ENCODE measurements at regions not wholly inside any gene's neighbourhood (a gene's known extent, or its start where the extent isn't known, plus 50 kb on each side); places are given as distances from the start of the nearest gene placed in this dataset.

DNA sequence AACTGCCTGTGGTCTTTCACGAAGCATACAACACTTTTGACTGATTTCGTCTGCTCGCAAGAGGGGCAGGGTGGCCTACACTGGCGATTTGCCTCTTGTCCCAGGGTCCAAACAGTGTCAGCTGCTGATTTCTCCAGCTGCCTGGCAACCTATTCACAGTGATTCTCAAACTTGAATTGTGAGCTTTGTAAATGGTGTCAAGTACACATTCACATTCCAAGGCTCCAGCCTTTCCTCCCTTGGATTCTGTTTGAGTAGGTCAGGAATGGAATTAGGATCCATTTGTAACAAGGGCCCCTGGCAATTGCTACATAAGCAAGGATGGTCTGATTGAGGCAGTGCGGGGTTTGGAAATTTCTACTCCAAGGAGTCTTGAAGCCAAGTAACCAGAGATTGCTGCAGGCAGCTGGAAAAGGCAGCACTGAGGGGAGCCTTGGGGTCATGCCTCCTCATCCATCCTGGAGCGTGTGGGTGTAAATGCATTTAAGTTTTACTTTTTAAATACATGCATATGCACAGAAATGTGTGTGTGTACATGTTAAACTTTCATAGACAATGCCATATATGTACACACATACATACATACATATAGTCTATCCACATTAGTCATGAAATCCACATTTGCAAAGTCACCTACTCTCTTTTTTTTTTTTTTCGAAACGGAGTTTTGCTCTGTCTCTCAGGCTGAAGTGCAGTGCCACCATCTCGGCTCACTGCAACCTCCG, 86.8 kb upstream of the UXS1 start:
- Histone ChIP-seq H2AFZ (ENCODE audit: low read depth, low read length) (no peak overlapping the region), H3K36me3 (replicated peaks; ENCODE audit: low read depth, low read length) (no peaks in the 10 kb centered on the region), H4K20me1 (ENCODE audit: insufficient read depth, low read length) (no peaks in the 10 kb centered on the region), H3K27ac (ENCODE audit: low read length) (no peak overlapping the region), H3K9ac (ENCODE audit: low read length) (no peak overlapping the region), H3K4me2 (ENCODE audit: low read length) (no peak overlapping the region), H3K27me3 (ENCODE audit: low read depth, low read length) (no peaks in the 10 kb centered on the region), H3K79me2 (ENCODE audit: low read length) (no peaks in the 10 kb centered on the region), H3K4me1 (ENCODE audit: low read length) (no peaks in the 10 kb centered on the region), H3K4me3 (ENCODE audit: low read length) (no peak overlapping the region), H3K9me3 (ENCODE audit: insufficient read depth, low read length) (no peaks in the 10 kb centered on the region)
- TF ChIP-seq, protein P1, sequence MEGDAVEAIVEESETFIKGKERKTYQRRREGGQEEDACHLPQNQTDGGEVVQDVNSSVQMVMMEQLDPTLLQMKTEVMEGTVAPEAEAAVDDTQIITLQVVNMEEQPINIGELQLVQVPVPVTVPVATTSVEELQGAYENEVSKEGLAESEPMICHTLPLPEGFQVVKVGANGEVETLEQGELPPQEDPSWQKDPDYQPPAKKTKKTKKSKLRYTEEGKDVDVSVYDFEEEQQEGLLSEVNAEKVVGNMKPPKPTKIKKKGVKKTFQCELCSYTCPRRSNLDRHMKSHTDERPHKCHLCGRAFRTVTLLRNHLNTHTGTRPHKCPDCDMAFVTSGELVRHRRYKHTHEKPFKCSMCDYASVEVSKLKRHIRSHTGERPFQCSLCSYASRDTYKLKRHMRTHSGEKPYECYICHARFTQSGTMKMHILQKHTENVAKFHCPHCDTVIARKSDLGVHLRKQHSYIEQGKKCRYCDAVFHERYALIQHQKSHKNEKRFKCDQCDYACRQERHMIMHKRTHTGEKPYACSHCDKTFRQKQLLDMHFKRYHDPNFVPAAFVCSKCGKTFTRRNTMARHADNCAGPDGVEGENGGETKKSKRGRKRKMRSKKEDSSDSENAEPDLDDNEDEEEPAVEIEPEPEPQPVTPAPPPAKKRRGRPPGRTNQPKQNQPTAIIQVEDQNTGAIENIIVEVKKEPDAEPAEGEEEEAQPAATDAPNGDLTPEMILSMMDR (IDR thresholded peaks at IDR 0.05; ENCODE audit: low read depth, low read length) = no peak

DNA sequence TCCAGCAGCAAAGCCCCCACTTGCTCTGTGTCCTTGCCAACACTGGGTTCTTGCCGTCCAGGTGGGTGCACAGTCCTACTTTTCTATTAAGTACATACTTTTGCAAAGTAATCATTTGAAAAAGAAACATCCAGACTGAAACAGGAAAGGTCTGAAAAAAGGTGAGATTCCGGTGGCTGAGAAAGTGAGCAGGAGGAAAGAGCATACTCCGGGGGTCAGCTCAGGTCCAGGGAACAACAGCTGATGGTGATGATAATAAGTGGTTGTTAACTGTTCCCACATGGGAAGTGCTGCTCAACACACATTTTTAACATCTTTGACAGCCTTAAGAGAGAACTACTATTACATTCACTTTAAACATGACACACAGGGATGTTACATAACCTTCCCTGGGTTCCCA, 86.1 kb upstream of the UXS1 start:
- Histone ChIP-seq H3K27ac (ENCODE audit: low read length) (no peak overlapping the region), H3K9ac (ENCODE audit: low read length) (no peak overlapping the region), H4K20me1 (ENCODE audit: insufficient read depth, low read length) (no peaks in the 10 kb centered on the region), H3K27me3 (ENCODE audit: low read depth, low read length) (no peaks in the 10 kb centered on the region), H3K4me3 (ENCODE audit: low read length) (no peak overlapping the region), H3K4me2 (ENCODE audit: low read length) (no peak overlapping the region), H3K9me3 (ENCODE audit: insufficient read depth, low read length) (no peaks in the 10 kb centered on the region), H3K36me3 (replicated peaks; ENCODE audit: low read depth, low read length) (no peaks in the 10 kb centered on the region), H3K79me2 (ENCODE audit: low read length) (no peaks in the 10 kb centered on the region), H3K4me1 (ENCODE audit: low read length) (no peaks in the 10 kb centered on the region), H2AFZ (ENCODE audit: low read depth, low read length) (no peak overlapping the region)
- TF ChIP-seq, protein P1 (IDR thresholded peaks at IDR 0.05; ENCODE audit: low read depth, low read length) = no peak
- TF ChIP-seq EZH2phosphoT487 (IDR thresholded peaks at IDR 0.05; ENCODE audit: low read depth) = no peak

DNA sequence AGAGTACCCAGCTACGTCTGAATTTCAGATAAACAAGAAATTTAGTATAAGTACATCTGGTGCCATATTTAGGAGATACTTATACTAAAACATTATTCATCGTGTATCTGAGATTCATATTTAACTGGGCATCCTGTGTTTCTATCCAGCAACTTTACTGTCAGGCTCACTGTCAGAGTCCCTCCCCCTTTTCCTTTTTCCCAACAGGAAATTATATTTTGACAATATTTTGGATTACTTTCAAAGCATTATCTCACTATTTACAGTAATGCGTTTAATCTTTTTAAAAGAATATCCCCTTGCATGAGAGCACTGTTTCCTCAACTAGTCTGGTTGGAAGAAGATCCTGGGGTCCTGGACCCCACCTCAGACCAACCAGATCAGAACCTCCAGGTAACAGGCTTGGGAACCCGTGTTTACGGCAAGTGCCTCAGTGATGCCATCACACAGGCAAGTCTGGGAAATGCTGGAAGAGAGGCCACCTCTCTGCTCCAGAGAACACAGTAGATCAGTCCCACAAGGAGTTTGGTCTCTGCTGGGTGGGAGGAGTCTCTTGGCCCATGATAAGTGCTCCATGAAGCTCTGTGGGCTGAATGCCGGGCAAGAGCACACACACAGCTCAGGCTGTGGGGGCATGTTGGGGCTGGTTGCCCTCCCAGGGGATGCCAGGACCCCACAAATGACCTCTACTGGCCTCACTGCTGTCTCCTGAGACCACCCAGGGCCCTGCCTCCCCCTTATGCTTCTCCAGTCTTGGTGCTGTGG, 84.2 kb upstream of the UXS1 start:
- Histone ChIP-seq H3K27ac (ENCODE audit: low read length) (no peak overlapping the region), H2AFZ (ENCODE audit: low read depth, low read length) (no peak overlapping the region), H3K36me3 (replicated peaks; ENCODE audit: low read depth, low read length) (no peaks in the 10 kb centered on the region), H3K9me3 (ENCODE audit: insufficient read depth, low read length) (no peaks in the 10 kb centered on the region), H3K79me2 (ENCODE audit: low read length) (no peaks in the 10 kb centered on the region), H4K20me1 (ENCODE audit: insufficient read depth, low read length) (no peaks in the 10 kb centered on the region), H3K4me2 (ENCODE audit: low read length) (no peak overlapping the region), H3K9ac (ENCODE audit: low read length) (no peak overlapping the region), H3K4me3 (ENCODE audit: low read length) (no peak overlapping the region), H3K4me1 (ENCODE audit: low read length) (no peaks in the 10 kb centered on the region), H3K27me3 (ENCODE audit: low read depth, low read length) (no peaks in the 10 kb centered on the region)
- TF ChIP-seq, protein P1 (IDR thresholded peaks at IDR 0.05; ENCODE audit: low read depth, low read length) = no peak
- TF ChIP-seq EZH2phosphoT487 (IDR thresholded peaks at IDR 0.05; ENCODE audit: low read depth) = no peak

DNA sequence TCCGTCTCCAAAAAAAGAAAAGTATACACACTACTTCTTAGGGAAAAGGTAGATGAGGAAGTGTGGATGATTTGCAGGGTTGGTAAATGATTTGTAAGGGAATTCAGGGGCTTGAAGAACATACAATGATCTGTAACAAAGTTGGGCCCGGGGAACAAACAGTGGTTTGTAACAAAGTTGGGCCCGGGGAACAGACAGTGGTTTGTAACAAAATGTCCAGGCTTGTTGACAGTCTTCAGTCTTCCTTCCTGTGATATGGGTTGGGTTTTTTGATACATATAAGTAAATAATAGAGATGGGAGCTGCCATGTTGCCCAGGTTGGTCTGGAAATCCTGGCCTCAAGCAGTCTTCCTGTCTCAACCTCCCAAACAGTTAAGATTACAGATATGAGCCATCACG, 83.3 kb upstream of the UXS1 start:
- Histone ChIP-seq H3K36me3 (replicated peaks; ENCODE audit: low read depth, low read length) (no peaks in the 10 kb centered on the region), H3K79me2 (ENCODE audit: low read length) (no peaks in the 10 kb centered on the region), H3K9ac (ENCODE audit: low read length) (no peak overlapping the region), H4K20me1 (ENCODE audit: insufficient read depth, low read length) (no peaks in the 10 kb centered on the region), H3K9me3 (ENCODE audit: insufficient read depth, low read length) (no peaks in the 10 kb centered on the region), H3K4me1 (ENCODE audit: low read length) (peaks cover under 1% of the 10 kb centered on the region; the same call in 1 of the 2 replicates), H3K4me3 (ENCODE audit: low read length) (no peak overlapping the region), H3K27ac (ENCODE audit: low read length) (no peak overlapping the region), H3K27me3 (ENCODE audit: low read depth, low read length) (no peaks in the 10 kb centered on the region), H2AFZ (ENCODE audit: low read depth, low read length) (no peak overlapping the region), H3K4me2 (ENCODE audit: low read length) (no peak overlapping the region)
- TF ChIP-seq, protein P1 (IDR thresholded peaks at IDR 0.05; ENCODE audit: low read depth, low read length) = no peak
- TF ChIP-seq EZH2phosphoT487 (IDR thresholded peaks at IDR 0.05; ENCODE audit: low read depth) = no peak
